ENCODE measurements at regions not wholly inside any gene's neighbourhood (a gene's known extent, or its start where the extent isn't known, plus 50 kb on each side); places are given as distances from the start of the nearest gene placed in this dataset.

DNA sequence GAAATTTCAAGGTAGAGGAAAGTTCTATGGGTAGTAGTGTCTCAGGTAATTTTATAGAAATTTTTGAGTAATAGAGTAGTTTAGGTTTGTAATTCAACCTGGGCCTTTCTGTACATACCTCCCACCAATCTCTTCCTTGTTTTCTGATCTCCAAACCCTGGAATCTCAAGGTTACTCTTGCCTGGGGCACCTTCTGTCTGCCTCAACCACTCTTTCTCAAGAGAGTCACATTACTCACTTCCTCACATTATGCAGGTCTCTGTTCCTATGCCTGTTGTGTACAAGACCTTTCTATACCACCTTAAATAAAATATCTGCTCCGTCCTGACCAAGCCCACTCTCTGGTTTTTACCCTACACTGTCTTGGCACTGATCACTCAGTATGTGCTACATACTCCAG lies 412.6 kb upstream of the CTNND2 start:
- H4K91ac ChIP-seq (replicated peaks; ENCODE audit: insufficient read length, low read length): no peak overlapping the region
- H2BK12ac ChIP-seq (ENCODE audit: low read depth, low read length): no peak overlapping the region
- H3K23me2 ChIP-seq (ENCODE audit: low read depth, low read length): no peaks in the 10 kb centered on the region
- no peak overlapping the region for H4K5ac ChIP-seq (ENCODE audit: insufficient read length, low read depth, low read length)
- POLR2A ChIA-PET (ENCODE audit: partially characterized antibody): no interaction called here
- DNase-seq (ENCODE audit: low read depth in 1 of 2, low spot score in 2 of 2) (no peak), FAIRE-seq (no peak)
- H2BK120ac ChIP-seq (replicated peaks; ENCODE audit: low read depth, low read length): no peak overlapping the region
- CTCF ChIA-PET (ENCODE audit: partially characterized antibody): no interaction called here
- no peaks in the 10 kb centered on the region for H3K36me3 ChIP-seq (ENCODE audit: control insufficient read depth in 2 of 4, insufficient read depth in 4 of 4, low read length in 3 of 4)
- no peak overlapping the region for H3K56ac ChIP-seq (replicated peaks; ENCODE audit: insufficient read length, low read depth, low read length)
- H3K4me1 ChIP-seq (replicated peaks in 1 of 4; ENCODE audit: control insufficient read depth in 3 of 4, insufficient read depth in 4 of 4, low read length in 3 of 4): peaks cover 0 to 4% (median 3%) of the 10 kb centered on the region in 4 experiments; a peak in 3 of 7 replicates
- H3K18ac ChIP-seq (ENCODE audit: extremely low read depth, low read length): no peak overlapping the region
- H3K27me3 ChIP-seq (replicated peaks in 1 of 4; ENCODE audit: control insufficient read depth in 3 of 4, extremely low read depth in 1 of 4, insufficient read depth in 3 of 4, low read length in 3 of 4): no peaks in the 10 kb centered on the region
- no peak overlapping the region for H3K4ac ChIP-seq (replicated peaks; ENCODE audit: insufficient read length, low read depth, low read length)
- peak overlapping the region; percentile 48; the same call in 1 of the 2 replicates for H2AFZ ChIP-seq (ENCODE audit: low read length)
- H3K79me2 ChIP-seq (ENCODE audit: control insufficient read depth in 1 of 2, insufficient read depth in 2 of 2, low read length in 2 of 2): no peaks in the 10 kb centered on the region
- no peak overlapping the region for H4K8ac ChIP-seq (ENCODE audit: extremely low read depth, insufficient read depth, low read length)
- H3K4me2 ChIP-seq (ENCODE audit: insufficient read depth in 1 of 2, low read depth in 2 of 2, low read length in 2 of 2): no peak overlapping the region
- H2AK5ac ChIP-seq (ENCODE audit: low read depth, low read length): no peak overlapping the region
- 88% methylated on average over 1 of the region's 1 CpG; no CpG with 5 or more reads in 1 of the 2 experiments for WGBS, 2 experiments (ENCODE audit: extremely low coverage in 1 of 2, insufficient coverage in 1 of 2, insufficient read length in 1 of 2, insufficient replicate concordance in 2 of 2, low coverage in 1 of 2, low lambda C conversion rate in 2 of 2, missing lambda C conversion rate in 1 of 2)
- 0 out of 4 replicates have a peak, but pooled peaks cover 0 to 3% of the 10 kb centered on the region in 2 experiments for H3K9me3 ChIP-seq (ENCODE audit: insufficient read depth in 2 of 2, low read depth in 1 of 2, low read length in 1 of 2)
- H3K23ac ChIP-seq (ENCODE audit: insufficient read length): no peak overlapping the region
- H3K79me1 ChIP-seq (ENCODE audit: low read depth, low read length): no peaks in the 10 kb centered on the region
- no peak overlapping the region for H2BK5ac ChIP-seq (ENCODE audit: low read depth, low read length)
- no peak overlapping the region for H3K9ac ChIP-seq (replicated peaks in 1 of 4; ENCODE audit: extremely low read depth in 1 of 4, low read depth in 3 of 4, low read length in 3 of 4)
- no peak overlapping the region for H3K14ac ChIP-seq (ENCODE audit: insufficient read length)
- H3K27ac ChIP-seq (ENCODE audit: low read depth, low read length): no peak overlapping the region
- H2BK20ac ChIP-seq (ENCODE audit: low read length): peak overlapping the region; percentile 51
- H4K20me1 ChIP-seq (replicated peaks in 1 of 2; ENCODE audit: control insufficient read depth in 1 of 2, insufficient read depth in 2 of 2, low read length in 2 of 2): no peaks in the 10 kb centered on the region
- 0 out of 2 replicates have a peak overlapping the region, but pooled peaks have one; percentile 66 for H2BK15ac ChIP-seq (ENCODE audit: low read length)
- no peak overlapping the region for H3K4me3 ChIP-seq (ENCODE audit: extremely low read depth in 1 of 4, insufficient read depth in 2 of 4, low read depth in 3 of 4, low read length in 4 of 4)
- no peak for TF ChIP-seq CHD2 (IDR thresholded peaks at IDR 0.05; ENCODE audit: low read length)
- TF ChIP-seq SIRT6 (IDR thresholded peaks at IDR 0.05; ENCODE audit: low read length): no peak
- no peak for TF ChIP-seq BCL11A (IDR thresholded peaks at IDR 0.05; ENCODE audit: low read depth in 2 of 2, low read length in 2 of 2)
- no peak for TF ChIP-seq POU5F1 (IDR thresholded peaks at IDR 0.05; ENCODE audit: low read depth, low read length)
- TF ChIP-seq ASH2L (IDR thresholded peaks at IDR 0.05; ENCODE audit: low read length): no peak
- no peak for TF ChIP-seq RBBP5 (IDR thresholded peaks at IDR 0.05; ENCODE audit: borderline replicate concordance, low read depth, low read length)
- TF ChIP-seq TEAD4 (IDR thresholded peaks at IDR 0.05; ENCODE audit: low read depth, low read length): no peak
- TF ChIP-seq TCF12 (IDR thresholded peaks at IDR 0.05; ENCODE audit: low read depth, low read length): no peak
- no peak for TF ChIP-seq RXRA (IDR thresholded peaks at IDR 0.05; ENCODE audit: insufficient read depth, low read depth, low read length)
- TF ChIP-seq RFX5 (IDR thresholded peaks at IDR 0.05; ENCODE audit: borderline replicate concordance, low read depth, low read length): no peak
- TF ChIP-seq E2F6 (IDR thresholded peaks at IDR 0.05): no peak
- no peak for TF ChIP-seq EP300 (IDR thresholded peaks at IDR 0.05; ENCODE audit: borderline replicate concordance in 1 of 2, low read depth in 2 of 2, low read length in 2 of 2)
- TF ChIP-seq YY1 (IDR thresholded peaks at IDR 0.05; ENCODE audit: low read depth, low read length): no peak
- no peak for TF ChIP-seq FOSL1 (IDR thresholded peaks at IDR 0.05; ENCODE audit: insufficient read depth, low read depth, low read length)
- TF ChIP-seq BACH1 (IDR thresholded peaks at IDR 0.05; ENCODE audit: low read length): no peak

Data from H1 (cell line).